A673 (cell line): ENCODE measurements at regions not wholly inside any gene's neighbourhood (a gene's known extent, or its start where the extent isn't known, plus 50 kb on each side); places are given as distances from the start of the nearest gene placed in this dataset.

ENCODE experiments used
- EZH2 ChIP-seq: fragments of 200-600 bp; sonication (generic); IDR thresholded peaks from 2 replicates; pipeline ENCODE4 v1.6.1; 2017; ENCODE audit warnings: borderline replicate concordance, low read depth, mild to moderate bottlenecking, mixed read lengths, antibody characterized with exemption, low read length; ENCODE audit not compliant: poor library complexity, severe bottlenecking
- TF ChIP-seq, protein P1 (sequence below): fragments of 300-800, 200-600 bp; sonication (generic); conservative IDR thresholded peaks from 2 replicates; pipeline ENCODE4 v1.5.1; 2017; ENCODE audit warnings: low read depth, mild to moderate bottlenecking, antibody characterized with exemption, low read length, moderate library complexity, mixed read lengths

DNA sequence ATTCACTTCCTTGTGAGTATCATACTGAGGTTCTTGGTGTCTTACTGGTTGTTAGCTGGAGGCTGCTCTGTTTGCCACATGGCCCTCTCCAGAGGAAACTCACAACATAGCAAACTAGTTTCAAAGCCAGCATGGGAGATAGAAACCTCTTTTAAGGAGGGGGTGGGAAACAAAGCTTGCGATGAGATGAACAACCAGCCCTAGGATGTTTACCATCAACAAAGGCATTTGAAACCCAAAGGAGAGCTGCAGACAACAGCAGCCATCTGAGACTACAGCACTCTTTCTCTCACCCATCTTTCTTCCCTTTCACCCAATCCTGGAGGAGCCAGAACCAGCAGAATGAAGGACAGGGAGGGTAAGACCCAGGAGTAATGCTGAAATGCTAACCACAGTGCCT, 182.1 kb downstream of the NEBL start:
- TF ChIP-seq, protein P1, sequence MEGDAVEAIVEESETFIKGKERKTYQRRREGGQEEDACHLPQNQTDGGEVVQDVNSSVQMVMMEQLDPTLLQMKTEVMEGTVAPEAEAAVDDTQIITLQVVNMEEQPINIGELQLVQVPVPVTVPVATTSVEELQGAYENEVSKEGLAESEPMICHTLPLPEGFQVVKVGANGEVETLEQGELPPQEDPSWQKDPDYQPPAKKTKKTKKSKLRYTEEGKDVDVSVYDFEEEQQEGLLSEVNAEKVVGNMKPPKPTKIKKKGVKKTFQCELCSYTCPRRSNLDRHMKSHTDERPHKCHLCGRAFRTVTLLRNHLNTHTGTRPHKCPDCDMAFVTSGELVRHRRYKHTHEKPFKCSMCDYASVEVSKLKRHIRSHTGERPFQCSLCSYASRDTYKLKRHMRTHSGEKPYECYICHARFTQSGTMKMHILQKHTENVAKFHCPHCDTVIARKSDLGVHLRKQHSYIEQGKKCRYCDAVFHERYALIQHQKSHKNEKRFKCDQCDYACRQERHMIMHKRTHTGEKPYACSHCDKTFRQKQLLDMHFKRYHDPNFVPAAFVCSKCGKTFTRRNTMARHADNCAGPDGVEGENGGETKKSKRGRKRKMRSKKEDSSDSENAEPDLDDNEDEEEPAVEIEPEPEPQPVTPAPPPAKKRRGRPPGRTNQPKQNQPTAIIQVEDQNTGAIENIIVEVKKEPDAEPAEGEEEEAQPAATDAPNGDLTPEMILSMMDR, result no peak
- TF ChIP-seq EZH2, result no peak
